Thyroid gland (tissue), 4 donors: ENCODE measurements at regions not wholly inside any gene's neighbourhood (a gene's known extent, or its start where the extent isn't known, plus 50 kb on each side); places are given as distances from the start of the nearest gene placed in this dataset.

ENCODE experiments used
- CTCF ChIP-seq, 6 experiments: fragments of 200-600 bp in 3 of 6; fragments of 450-650 bp in 3 of 6; sonication (generic) in 3 of 6; IDR thresholded peaks; one replicate each; pipeline ENCODE4 v1.5.1; 2016 to 2019; ENCODE audit warnings: antibody characterized with exemption in 6 of 6, mild to moderate bottlenecking in 2 of 6, inconsistent platforms in 1 of 6, moderate library complexity in 1 of 6
- POLR2A ChIP-seq, 2 donors: fragments of 450-650 bp; IDR thresholded peaks; one replicate each; pipeline ENCODE4 v1.6.1; 2017; ENCODE audit warnings: antibody characterized with exemption in 2 of 2, mild to moderate bottlenecking in 2 of 2, moderate library complexity in 1 of 2

GRCh38 chr10:117721873-117722272 lies 179.3 kb downstream of the EMX2 start:
- TF ChIP-seq POLR2A (IDR thresholded peaks at IDR 0.05), result no peak
- no peak for TF ChIP-seq CTCF (IDR thresholded peaks at IDR 0.05)
